ENCODE measurements at regions not wholly inside any gene's neighbourhood (a gene's known extent, or its start where the extent isn't known, plus 50 kb on each side); places are given as distances from the start of the nearest gene placed in this dataset.
"Not testable (repeated sequence)": the region's sequence is repeated elsewhere in the genome, so short reads cannot be mapped to it uniquely, and the experiment has no call there.

- H3K36me3 ChIP-seq (ENCODE audit: control insufficient read depth in 4 of 4, insufficient read depth in 3 of 4, low read depth in 1 of 4, low read length in 3 of 4), result no peaks in the 10 kb centered on the region
- H3K4me1 ChIP-seq (ENCODE audit: control insufficient read depth in 4 of 4, insufficient read depth in 4 of 4, low read length in 3 of 4), result peaks cover 0 to 9% (median 0%) of the 10 kb centered on the region in 4 donors
- no peak overlapping the region for H3K9ac ChIP-seq (ENCODE audit: low read depth in 1 of 2, low read length in 2 of 2)
- TF ChIP-seq SP1 (IDR thresholded peaks at IDR 0.05) (no peak), MAX (IDR thresholded peaks at IDR 0.05) (no peak), FOXA1 (IDR thresholded peaks at IDR 0.05) (no peak), FOXA2 (IDR thresholded peaks at IDR 0.05) (no peak), CTCF (IDR thresholded peaks at IDR 0.05; ENCODE audit: low read depth, low read length, missing input control) (no peak), RXRA (IDR thresholded peaks at IDR 0.05) (no peak), YY1 (IDR thresholded peaks at IDR 0.05) (no peak), ATF3 (IDR thresholded peaks at IDR 0.05) (no peak), ZBTB33 (IDR thresholded peaks at IDR 0.05) (no peak), GABPA (IDR thresholded peaks at IDR 0.05 in 1 of 2, conservative IDR thresholded peaks at IDR 0.05 in 1 of 2) (no peak), JUND (IDR thresholded peaks at IDR 0.05) (no peak), RAD21 (IDR thresholded peaks at IDR 0.05) (no peak), REST (IDR thresholded peaks at IDR 0.05) (no peak), HNF4A (conservative IDR thresholded peaks at IDR 0.05) (no peak), TAF1 (conservative IDR thresholded peaks at IDR 0.05) (no peak), EGR1 (IDR thresholded peaks at IDR 0.05; ENCODE audit: low read depth in 2 of 2) (no peak), NR2F2 (IDR thresholded peaks at IDR 0.05) (no peak), HNF4G (IDR thresholded peaks at IDR 0.05) (no peak)
- H3K27me3 ChIP-seq (ENCODE audit: control insufficient read depth in 4 of 4, insufficient read depth in 4 of 4, low read length in 3 of 4), result peaks cover 0 to 3% (median 0%) of the 10 kb centered on the region in 4 donors
- H3K27ac ChIP-seq (ENCODE audit: low read depth in 1 of 2, low read length in 2 of 2), result no peak overlapping the region
- DNase-seq (ENCODE audit: low spot score), result no peak
- 69% methylated on average over 2 of the region's 2 CpGs for WGBS
- no peak overlapping the region for H3K4me3 ChIP-seq (ENCODE audit: low read depth in 1 of 3, low read length in 3 of 3)
- peaks cover 0 to 2% (median 1%) of the 10 kb centered on the region in 4 donors for H3K9me3 ChIP-seq (ENCODE audit: control insufficient read depth in 4 of 4, low read length in 3 of 4)
Observed at GRCh38 chr22:22329792-22330191, 85.2 kb downstream of the VPREB1 start.

- not testable (repeated sequence) for H3K27me3 ChIP-seq (ENCODE audit: control insufficient read depth in 4 of 4, insufficient read depth in 4 of 4, low read length in 3 of 4); H3K27ac ChIP-seq (ENCODE audit: low read depth in 1 of 2, low read length in 2 of 2); H3K36me3 ChIP-seq (ENCODE audit: control insufficient read depth in 4 of 4, insufficient read depth in 3 of 4, low read depth in 1 of 4, low read length in 3 of 4); H3K9ac ChIP-seq (ENCODE audit: low read depth in 1 of 2, low read length in 2 of 2); H3K4me1 ChIP-seq (ENCODE audit: control insufficient read depth in 4 of 4, insufficient read depth in 4 of 4, low read length in 3 of 4); DNase-seq (ENCODE audit: low spot score); H3K4me3 ChIP-seq (ENCODE audit: low read depth in 1 of 3, low read length in 3 of 3)
- peaks cover 0 to 14% (median 5%) of the 10 kb centered on the region in 4 donors for H3K9me3 ChIP-seq (ENCODE audit: control insufficient read depth in 4 of 4, low read length in 3 of 4)
- WGBS, result 76% methylated on average over 5 of the region's 5 CpGs
Observed at GRCh38 chr22:22335640-22336039, 91.1 kb downstream of the VPREB1 start.

GRCh38 chr22:22336333-22336732 is 91.7 kb downstream of the VPREB1 start:
- not testable (repeated sequence) for H3K27ac ChIP-seq (ENCODE audit: low read depth in 1 of 2, low read length in 2 of 2); H3K4me3 ChIP-seq (ENCODE audit: low read depth in 1 of 3, low read length in 3 of 3); H3K36me3 ChIP-seq (ENCODE audit: control insufficient read depth in 4 of 4, insufficient read depth in 3 of 4, low read depth in 1 of 4, low read length in 3 of 4); DNase-seq (ENCODE audit: low spot score); H3K9ac ChIP-seq (ENCODE audit: low read depth in 1 of 2, low read length in 2 of 2); H3K27me3 ChIP-seq (ENCODE audit: control insufficient read depth in 4 of 4, insufficient read depth in 4 of 4, low read length in 3 of 4); H3K4me1 ChIP-seq (ENCODE audit: control insufficient read depth in 4 of 4, insufficient read depth in 4 of 4, low read length in 3 of 4)
- H3K9me3 ChIP-seq (ENCODE audit: control insufficient read depth in 4 of 4, low read length in 3 of 4), result peaks cover 0 to 14% (median 5%) of the 10 kb centered on the region in 4 donors
- 39% methylated on average over 2 of the region's 2 CpGs for WGBS

- H3K4me3 ChIP-seq (ENCODE audit: low read depth in 1 of 3, low read length in 3 of 3); H3K4me1 ChIP-seq (ENCODE audit: control insufficient read depth in 4 of 4, insufficient read depth in 4 of 4, low read length in 3 of 4); DNase-seq (ENCODE audit: low spot score); H3K27ac ChIP-seq (ENCODE audit: low read depth in 1 of 2, low read length in 2 of 2); H3K27me3 ChIP-seq (ENCODE audit: control insufficient read depth in 4 of 4, insufficient read depth in 4 of 4, low read length in 3 of 4); H3K9ac ChIP-seq (ENCODE audit: low read depth in 1 of 2, low read length in 2 of 2); H3K36me3 ChIP-seq (ENCODE audit: control insufficient read depth in 4 of 4, insufficient read depth in 3 of 4, low read depth in 1 of 4, low read length in 3 of 4): not testable (repeated sequence)
- WGBS, result 63% methylated on average over 3 of the region's 3 CpGs
- peaks cover 0 to 14% (median 5%) of the 10 kb centered on the region in 4 donors for H3K9me3 ChIP-seq (ENCODE audit: control insufficient read depth in 4 of 4, low read length in 3 of 4)
Observed at GRCh38 chr22:22338778-22339177, 94.2 kb downstream of the VPREB1 start.
